ENCODE measurements at regions not wholly inside any gene's neighbourhood (a gene's known extent, or its start where the extent isn't known, plus 50 kb on each side); places are given as distances from the start of the nearest gene placed in this dataset.

DNA sequence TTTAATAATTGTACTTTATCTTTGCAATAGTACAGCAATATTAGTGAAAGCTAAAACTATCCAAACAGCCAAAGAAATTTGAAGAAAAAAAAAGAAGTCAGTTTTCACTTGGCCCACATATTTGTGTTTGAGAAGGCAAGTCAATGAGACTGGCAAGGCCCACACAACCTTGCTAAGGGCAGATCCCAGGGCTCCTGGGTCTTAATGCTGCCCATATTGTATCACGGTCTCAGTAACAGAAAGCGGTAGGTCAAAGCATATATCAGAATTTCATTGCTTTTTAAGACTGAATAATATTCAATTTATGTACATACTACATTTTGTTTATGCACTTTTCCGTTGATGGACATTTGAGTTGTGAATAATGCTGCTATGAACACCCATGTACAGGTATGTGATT is 262.0 kb upstream of the TOPAZ1 start:
- H3F3A ChIP-seq (replicated peaks; ENCODE audit: insufficient read depth) = no peaks in the 10 kb centered on the region
- no peaks in the 10 kb centered on the region for H4K20me1 ChIP-seq (ENCODE audit: insufficient read depth)
- DNase-seq = no peak
- no peak overlapping the region for H3K4me3 ChIP-seq (ENCODE audit: low read depth in 2 of 2, low read length in 1 of 2)
- no peaks in the 10 kb centered on the region for H3K4me1 ChIP-seq (ENCODE audit: control insufficient read depth in 1 of 2, insufficient read depth in 2 of 2, low read depth in 1 of 2, low read length in 1 of 2)
- ChIA-PET POLR2A (no interaction called here), CTCF (interaction anchor here (0.5 kb wide), 1 partner anchor 510 kb away, joined by 3 read pairs; no protein-coding TSS in a partner anchor)
- TF ChIP-seq ELF1 (IDR thresholded peaks at IDR 0.05) (no peak), FOXM1 (IDR thresholded peaks at IDR 0.05; ENCODE audit: low read depth) (no peak), NFIC (IDR thresholded peaks at IDR 0.05; ENCODE audit: borderline replicate concordance) (no peak), FOSL2 (IDR thresholded peaks at IDR 0.05; ENCODE audit: borderline replicate concordance, low read depth) (no peak), SMC3 (IDR thresholded peaks at IDR 0.05; ENCODE audit: low read depth, low read length) (no peak), GABPA (IDR thresholded peaks at IDR 0.05; ENCODE audit: low read depth) (no peak), TEAD4 (IDR thresholded peaks at IDR 0.05; ENCODE audit: borderline replicate concordance, insufficient read depth) (no peak), MXI1 (IDR thresholded peaks at IDR 0.05; ENCODE audit: low read depth, low read length) (no peak)
- no peaks in the 10 kb centered on the region for H3K79me2 ChIP-seq (ENCODE audit: insufficient read depth)
- no peaks in the 10 kb centered on the region for H3K36me3 ChIP-seq (replicated peaks in 1 of 2; ENCODE audit: control insufficient read depth in 1 of 2, insufficient read depth in 2 of 2, low read length in 1 of 2)
- H3K9ac ChIP-seq = no peak overlapping the region
- H3K9me2 ChIP-seq = no peaks in the 10 kb centered on the region
- H3K27ac ChIP-seq (ENCODE audit: low read depth in 2 of 2, low read length in 1 of 2) = no peak overlapping the region
- H3K9me3 ChIP-seq = no peaks in the 10 kb centered on the region
- H3K27me3 ChIP-seq (ENCODE audit: insufficient read depth) = no peaks in the 10 kb centered on the region
- no peak overlapping the region for H3K4me2 ChIP-seq
- WGBS (ENCODE audit: low lambda C conversion rate) = 89% methylated on average over 3 of the region's 3 CpGs
- H2AFZ ChIP-seq (ENCODE audit: low read depth) = no peak overlapping the region

DNA sequence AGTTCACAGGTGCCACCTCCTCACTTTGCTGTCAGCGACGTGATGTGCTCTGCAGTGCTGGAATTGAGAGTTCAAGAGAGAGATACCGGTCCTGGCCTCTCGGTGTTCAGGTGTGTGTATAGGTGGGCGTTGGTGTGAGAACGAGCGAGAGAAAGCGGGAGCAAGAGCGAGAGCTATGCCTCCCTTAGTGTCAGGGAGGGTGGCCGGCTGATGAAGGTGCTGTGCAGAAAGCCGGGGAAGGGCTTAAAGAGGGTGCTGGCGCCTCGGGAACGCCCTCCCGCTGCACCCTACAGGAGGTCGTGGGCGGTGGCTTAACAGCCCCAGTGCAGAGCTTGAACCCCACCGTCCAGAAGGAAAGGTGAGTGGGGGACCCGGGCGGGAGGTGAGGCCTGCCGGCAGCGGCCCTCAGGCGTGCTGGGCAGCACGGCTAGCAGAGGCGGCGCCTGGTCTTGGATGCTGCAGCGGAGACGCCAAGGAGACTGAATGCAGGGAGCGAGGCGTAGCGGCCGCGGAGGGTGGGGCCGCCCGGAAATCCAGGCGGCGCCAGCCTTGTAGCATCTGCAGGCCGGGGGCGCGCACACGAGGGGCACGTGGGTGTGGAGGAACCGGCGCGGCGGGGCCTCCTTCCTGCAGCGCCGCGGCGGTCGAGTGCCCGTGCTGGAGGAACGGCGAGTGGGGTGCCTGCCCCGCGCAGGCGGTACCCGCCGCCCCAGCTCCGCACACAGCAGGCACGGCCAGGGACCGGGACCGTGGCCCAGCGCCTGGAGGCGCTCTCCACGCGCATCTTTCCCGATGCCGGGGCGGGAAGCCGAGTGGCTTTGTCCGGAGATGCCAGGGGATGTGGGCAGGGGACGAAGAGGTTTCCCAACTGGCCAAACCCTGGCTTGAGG is 246.8 kb upstream of the TOPAZ1 start:
- no peaks in the 10 kb centered on the region for H3K27me3 ChIP-seq (ENCODE audit: insufficient read depth)
- peaks cover 0 to 12% of the 10 kb centered on the region in 2 experiments; a peak in 2 of 4 replicates for H3K4me1 ChIP-seq (ENCODE audit: control insufficient read depth in 1 of 2, insufficient read depth in 2 of 2, low read depth in 1 of 2, low read length in 1 of 2)
- CTCF ChIA-PET = no interaction called here
- H3K9me3 ChIP-seq = 0 out of 2 replicates have a peak, but pooled peaks cover 6% of the 10 kb centered on the region
- H3K4me3 ChIP-seq (ENCODE audit: low read depth in 2 of 2, low read length in 1 of 2) = peak overlapping the region; percentile 37 to 43
- H2AFZ ChIP-seq (ENCODE audit: low read depth) = peak overlapping the region; percentile 68; the same call in 1 of the 2 replicates
- no peaks in the 10 kb centered on the region for H4K20me1 ChIP-seq (ENCODE audit: insufficient read depth)
- no peak overlapping the region for H3K9ac ChIP-seq
- H3K79me2 ChIP-seq (ENCODE audit: insufficient read depth) = peaks cover 7% of the 10 kb centered on the region
- H3K9me2 ChIP-seq = no peaks in the 10 kb centered on the region
- TF ChIP-seq, protein P1, sequence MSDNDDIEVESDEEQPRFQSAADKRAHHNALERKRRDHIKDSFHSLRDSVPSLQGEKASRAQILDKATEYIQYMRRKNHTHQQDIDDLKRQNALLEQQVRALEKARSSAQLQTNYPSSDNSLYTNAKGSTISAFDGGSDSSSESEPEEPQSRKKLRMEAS (IDR thresholded peaks at IDR 0.05; ENCODE audit: low read depth) = peak; percentile 84
- TF ChIP-seq, protein P2, sequence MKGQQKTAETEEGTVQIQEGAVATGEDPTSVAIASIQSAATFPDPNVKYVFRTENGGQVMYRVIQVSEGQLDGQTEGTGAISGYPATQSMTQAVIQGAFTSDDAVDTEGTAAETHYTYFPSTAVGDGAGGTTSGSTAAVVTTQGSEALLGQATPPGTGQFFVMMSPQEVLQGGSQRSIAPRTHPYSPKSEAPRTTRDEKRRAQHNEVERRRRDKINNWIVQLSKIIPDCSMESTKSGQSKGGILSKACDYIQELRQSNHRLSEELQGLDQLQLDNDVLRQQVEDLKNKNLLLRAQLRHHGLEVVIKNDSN (IDR thresholded peaks at IDR 0.05; ENCODE audit: borderline replicate concordance, low read depth) = no peak
- no peak for TF ChIP-seq JUND (IDR thresholded peaks at IDR 0.05)
- TF ChIP-seq EP300 (IDR thresholded peaks at IDR 0.05; ENCODE audit: borderline replicate concordance in 1 of 2, low read depth in 1 of 2, low read length in 1 of 2) = no peak
- TF ChIP-seq MXI1 (IDR thresholded peaks at IDR 0.05; ENCODE audit: low read depth, low read length) = no peak
- no peak for TF ChIP-seq NRF1 (IDR thresholded peaks at IDR 0.05; ENCODE audit: low read depth, low read length)
- TF ChIP-seq, protein P3, sequence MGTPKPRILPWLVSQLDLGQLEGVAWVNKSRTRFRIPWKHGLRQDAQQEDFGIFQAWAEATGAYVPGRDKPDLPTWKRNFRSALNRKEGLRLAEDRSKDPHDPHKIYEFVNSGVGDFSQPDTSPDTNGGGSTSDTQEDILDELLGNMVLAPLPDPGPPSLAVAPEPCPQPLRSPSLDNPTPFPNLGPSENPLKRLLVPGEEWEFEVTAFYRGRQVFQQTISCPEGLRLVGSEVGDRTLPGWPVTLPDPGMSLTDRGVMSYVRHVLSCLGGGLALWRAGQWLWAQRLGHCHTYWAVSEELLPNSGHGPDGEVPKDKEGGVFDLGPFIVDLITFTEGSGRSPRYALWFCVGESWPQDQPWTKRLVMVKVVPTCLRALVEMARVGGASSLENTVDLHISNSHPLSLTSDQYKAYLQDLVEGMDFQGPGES (IDR thresholded peaks at IDR 0.05; ENCODE audit: low read depth, low read length) = no peak
- no peak for TF ChIP-seq GATA2 (CRISPR knock-in tag; IDR thresholded peaks at IDR 0.05)
- peaks cover 0 to 8% of the 10 kb centered on the region in 2 experiments for H3K36me3 ChIP-seq (replicated peaks in 1 of 2; ENCODE audit: control insufficient read depth in 1 of 2, insufficient read depth in 2 of 2, low read length in 1 of 2)
- DNase-seq = peak; percentile 80
- peak overlapping the region; percentile 72 for H3K4me2 ChIP-seq
- H3K27ac ChIP-seq (ENCODE audit: low read depth in 2 of 2, low read length in 1 of 2) = no peak overlapping the region
- H3F3A ChIP-seq (replicated peaks; ENCODE audit: insufficient read depth) = no peaks in the 10 kb centered on the region
- POLR2A ChIA-PET = interaction anchor here (1.3 kb wide), 1 partner anchor 25 kb away, joined by 3 read pairs; no protein-coding TSS in a partner anchor
- 39% methylated on average over 37 of the region's 73 CpGs for WGBS (ENCODE audit: low lambda C conversion rate)
